ENCODE measurements at regions not wholly inside any gene's neighbourhood (a gene's known extent, or its start where the extent isn't known, plus 50 kb on each side); places are given as distances from the start of the nearest gene placed in this dataset.

- DNase-seq (ENCODE audit: low spot score) = no peak
- no peak for TF ChIP-seq CTCF (IDR thresholded peaks at IDR 0.05; ENCODE audit: extremely low read depth, insufficient read depth, missing control alignments)
- in situ Hi-C loops (cut with MboI; ENCODE audit: low pct_unique_long_range_greater_than_20kb, low sequenced_read_pairs, unreplicated experiment) = no loop called here
These were observed 102.0 kb downstream of the SNRPN start for GRCh38 chr15:25056484-25057425.

GRCh38 chr15:25057574-25057973 is 102.8 kb downstream of the SNRPN start:
- in situ Hi-C loops (cut with MboI; ENCODE audit: low pct_unique_long_range_greater_than_20kb, low sequenced_read_pairs, unreplicated experiment) = no loop called here
- no peak for DNase-seq (ENCODE audit: low spot score)
- no peak for TF ChIP-seq CTCF (IDR thresholded peaks at IDR 0.05; ENCODE audit: extremely low read depth, insufficient read depth, missing control alignments)

GRCh38 chr15:25058080-25058785 is 103.4 kb downstream of the SNRPN start:
- TF ChIP-seq CTCF (IDR thresholded peaks at IDR 0.05; ENCODE audit: extremely low read depth, insufficient read depth, missing control alignments) = no peak
- in situ Hi-C loops (cut with MboI; ENCODE audit: low pct_unique_long_range_greater_than_20kb, low sequenced_read_pairs, unreplicated experiment) = no loop called here
- no peak for DNase-seq (ENCODE audit: low spot score)

GRCh38 chr15:25059698-25060471 is 105.1 kb downstream of the SNRPN start:
- DNase-seq (ENCODE audit: low spot score) = no peak
- TF ChIP-seq CTCF (IDR thresholded peaks at IDR 0.05; ENCODE audit: extremely low read depth, insufficient read depth, missing control alignments) = no peak
- in situ Hi-C loops (cut with MboI; ENCODE audit: low pct_unique_long_range_greater_than_20kb, low sequenced_read_pairs, unreplicated experiment) = no loop called here

- in situ Hi-C loops (cut with MboI; ENCODE audit: low pct_unique_long_range_greater_than_20kb, low sequenced_read_pairs, unreplicated experiment) = no loop called here
- no peak for DNase-seq (ENCODE audit: low spot score)
- no peak for TF ChIP-seq CTCF (IDR thresholded peaks at IDR 0.05; ENCODE audit: extremely low read depth, insufficient read depth, missing control alignments)
These were observed 105.7 kb downstream of the SNRPN start for GRCh38 chr15:25060472-25060803.

- in situ Hi-C loops (cut with MboI; ENCODE audit: low pct_unique_long_range_greater_than_20kb, low sequenced_read_pairs, unreplicated experiment) = no loop called here
- DNase-seq (ENCODE audit: low spot score) = no peak
- TF ChIP-seq CTCF (IDR thresholded peaks at IDR 0.05; ENCODE audit: extremely low read depth, insufficient read depth, missing control alignments) = no peak
These were observed 106.3 kb downstream of the SNRPN start for GRCh38 chr15:25060996-25061620.

Data from GM13977 (cell line).